Dermis microvascular lymphatic vessel endothelial cell (primary cell): ENCODE measurements at regions not wholly inside any gene's neighbourhood (a gene's known extent, or its start where the extent isn't known, plus 50 kb on each side); places are given as distances from the start of the nearest gene placed in this dataset.
A peak's percentile ranks its signal among the peaks of the same experiment; 100 is the strongest.
"Not testable (repeated sequence)": the region's sequence is repeated elsewhere in the genome, so short reads cannot be mapped to it uniquely, and the experiment has no call there.

Experiments
- DNase-seq, 2 donors: peaks; one replicate each; pipeline versions ENCODE4 v3.0.0 to v3.0.0-alpha.2; 2010; ENCODE audit warnings: low read depth in 2 of 2

DNA sequence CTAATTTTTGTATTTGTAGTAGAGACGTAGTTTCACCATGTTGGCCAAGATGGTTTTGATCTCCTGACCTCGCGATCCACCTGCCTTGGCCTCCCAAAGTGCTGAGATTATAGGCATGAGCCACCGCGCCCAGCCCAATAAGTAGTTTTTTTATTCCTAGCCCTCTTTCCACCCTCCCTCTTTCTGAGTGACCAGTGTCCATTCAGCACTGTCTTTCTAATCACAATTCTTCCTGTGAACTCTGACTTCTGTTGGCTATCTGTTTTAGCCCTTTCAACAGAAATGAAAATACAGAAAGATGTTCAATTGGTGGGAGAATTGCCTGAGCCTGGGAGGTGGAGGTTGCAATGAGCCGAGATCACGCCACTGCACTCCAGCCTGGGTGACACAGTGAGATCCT, 122.3 kb upstream of the LIFR start:
- DNase-seq = not testable (repeated sequence)

DNA sequence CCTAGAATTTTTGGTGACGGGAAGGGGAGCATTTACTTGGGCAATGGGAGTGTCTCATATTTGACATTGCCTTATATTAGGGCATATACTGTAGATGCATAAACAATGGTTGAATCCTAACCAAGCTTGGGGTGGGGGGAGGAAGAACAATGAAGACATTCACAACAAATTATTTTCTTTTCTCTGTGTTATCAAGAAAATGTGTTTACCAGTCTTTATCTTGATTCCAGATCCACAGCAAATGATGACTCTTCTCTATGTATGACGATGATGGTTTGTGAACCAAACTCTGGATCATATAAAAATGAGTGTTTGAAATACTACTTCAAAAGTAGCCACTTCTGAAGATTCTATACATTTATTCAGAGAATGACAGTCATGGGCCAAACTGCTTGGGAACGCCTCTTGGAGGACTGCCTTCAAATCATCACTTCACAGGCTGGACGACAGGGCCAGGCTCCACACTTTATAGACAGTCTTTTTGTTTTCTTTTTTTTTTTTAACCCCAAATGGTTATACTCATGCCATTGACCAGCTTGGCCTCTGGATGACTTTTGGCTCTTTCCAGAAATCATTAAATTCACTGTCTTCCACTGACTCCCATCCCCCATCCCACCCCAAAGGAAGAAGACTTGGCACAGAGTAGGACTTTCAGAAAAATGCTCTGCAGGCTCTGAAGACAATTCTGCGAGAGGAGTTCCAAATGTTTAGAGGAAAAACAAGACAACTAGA, 123.8 kb upstream of the LIFR start:
- DNase-seq = no peak

DNA sequence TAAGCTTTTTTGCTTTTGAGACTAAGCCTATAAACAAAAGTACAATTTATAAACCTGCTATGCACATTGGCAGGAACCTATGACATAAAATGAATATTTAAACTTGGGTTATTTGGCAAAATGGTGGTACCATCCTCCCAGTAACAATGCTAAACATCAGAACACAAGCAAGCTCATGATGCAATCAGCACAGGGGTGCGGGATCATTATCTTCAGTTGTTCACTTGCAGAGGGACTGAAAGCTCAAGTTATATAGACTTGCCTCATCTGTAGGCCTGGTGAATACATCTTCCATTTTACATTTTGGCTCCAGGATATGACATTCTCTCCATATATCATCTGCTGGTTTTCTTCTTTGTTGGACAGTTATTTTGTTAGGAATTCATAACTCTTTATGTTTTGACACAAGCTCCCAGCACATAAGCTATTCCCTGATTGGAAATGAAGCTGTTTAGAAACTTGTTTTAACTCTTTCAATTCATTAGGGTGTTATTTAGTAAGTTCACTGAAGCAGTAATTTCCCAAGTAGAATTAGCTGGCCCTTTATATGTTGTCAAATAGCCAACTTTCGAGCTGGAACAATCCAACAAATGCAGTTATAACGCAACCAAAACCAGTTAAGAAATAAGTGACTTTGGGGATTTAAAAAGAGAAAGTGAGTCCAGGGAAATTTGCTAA, 124.7 kb upstream of the LIFR start:
- DNase-seq = no peak

DNA sequence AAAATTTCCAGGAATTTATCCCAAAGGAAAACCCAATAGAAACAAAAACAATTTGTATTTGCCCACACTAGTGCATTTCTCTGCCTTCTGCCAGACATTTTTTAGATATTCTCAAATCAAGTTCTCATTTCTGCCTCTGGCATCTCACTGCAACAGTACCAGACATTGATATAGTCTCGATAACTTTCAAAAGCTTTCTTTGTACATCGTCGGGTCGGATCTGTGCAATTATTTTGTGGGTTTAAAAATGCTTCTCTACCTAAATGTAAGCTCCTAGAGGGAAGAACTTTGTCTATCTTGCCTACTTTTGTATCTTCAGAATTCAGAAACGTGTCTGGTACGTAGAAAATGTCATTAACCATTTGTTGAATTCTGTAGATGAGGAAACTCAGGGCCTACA, 125.5 kb upstream of the LIFR start:
- DNase-seq = no peak

DNA sequence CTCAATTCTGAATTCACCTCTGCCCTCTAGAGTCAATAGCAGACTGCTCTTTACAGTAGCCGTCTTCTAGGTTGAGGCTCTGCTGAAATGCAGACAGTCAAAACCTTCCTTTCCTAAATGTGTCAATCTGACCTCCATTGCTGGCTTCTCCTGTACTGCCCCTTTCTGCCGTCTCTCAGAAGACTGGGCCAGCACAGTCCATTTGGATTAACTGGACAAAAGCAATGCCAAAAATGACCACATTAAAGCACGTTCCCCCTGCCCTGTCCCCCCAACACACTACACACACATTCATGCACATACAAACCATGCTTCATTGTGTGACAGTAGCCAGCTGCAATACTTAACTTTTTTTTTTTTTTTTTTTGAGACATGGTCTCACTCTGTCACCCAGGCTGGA, 130.2 kb upstream of the LIFR start:
- no peak for DNase-seq

DNA sequence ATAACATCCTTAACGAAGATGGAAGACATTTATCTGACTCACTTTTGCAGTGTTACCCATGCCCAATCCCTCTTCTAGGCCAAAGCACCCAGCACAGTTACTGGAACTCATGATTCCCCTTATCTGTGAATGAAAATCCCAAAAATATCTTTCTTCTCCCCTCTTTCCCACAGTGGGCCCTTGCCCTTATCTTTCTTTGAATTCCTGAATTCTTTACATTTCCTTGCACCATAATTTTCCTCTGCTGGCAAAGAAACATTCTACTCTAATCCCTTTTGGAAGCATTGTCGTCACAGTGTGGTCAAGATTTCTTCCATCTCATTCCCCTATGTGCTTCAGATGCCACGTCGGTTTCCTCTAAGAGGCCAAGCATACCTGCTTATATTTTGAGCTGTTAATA, 135.9 kb upstream of the LIFR start:
- DNase-seq = no peak

DNA sequence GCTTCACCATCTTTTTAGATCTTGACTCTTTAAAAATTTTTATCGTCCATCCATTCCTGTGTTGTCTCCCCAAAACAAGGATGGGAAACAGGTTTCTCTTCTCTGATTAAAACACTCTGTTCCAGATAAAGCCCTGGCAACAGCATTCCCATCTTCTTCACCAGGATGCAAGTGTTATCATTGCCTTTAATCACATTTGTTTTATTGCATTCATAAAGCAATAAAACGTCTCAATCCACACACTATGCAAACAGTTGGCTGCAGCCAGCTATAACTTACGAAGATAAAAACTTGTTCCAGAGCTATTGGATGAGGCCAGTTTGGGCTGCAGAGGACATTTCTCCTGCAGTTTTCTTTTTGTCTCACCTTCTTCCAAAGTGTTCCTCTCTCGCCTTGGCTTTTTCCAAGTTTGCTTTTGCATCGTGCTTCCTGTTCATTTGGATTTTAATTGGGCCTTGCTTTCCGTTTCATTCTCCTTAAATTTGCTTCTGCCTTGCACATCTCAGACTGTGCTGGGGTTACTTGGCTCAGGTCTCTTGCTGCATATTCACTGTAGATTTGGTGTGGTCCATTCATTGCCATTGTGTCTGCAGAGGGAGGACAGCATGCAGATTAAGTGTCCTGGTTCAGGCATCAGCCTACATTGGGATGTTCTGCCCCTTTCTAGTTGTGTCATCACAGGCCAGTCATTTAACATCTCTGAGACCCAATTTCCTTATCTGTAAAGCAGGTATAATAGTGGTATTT, 136.5 kb upstream of the LIFR start:
- DNase-seq = no peak

DNA sequence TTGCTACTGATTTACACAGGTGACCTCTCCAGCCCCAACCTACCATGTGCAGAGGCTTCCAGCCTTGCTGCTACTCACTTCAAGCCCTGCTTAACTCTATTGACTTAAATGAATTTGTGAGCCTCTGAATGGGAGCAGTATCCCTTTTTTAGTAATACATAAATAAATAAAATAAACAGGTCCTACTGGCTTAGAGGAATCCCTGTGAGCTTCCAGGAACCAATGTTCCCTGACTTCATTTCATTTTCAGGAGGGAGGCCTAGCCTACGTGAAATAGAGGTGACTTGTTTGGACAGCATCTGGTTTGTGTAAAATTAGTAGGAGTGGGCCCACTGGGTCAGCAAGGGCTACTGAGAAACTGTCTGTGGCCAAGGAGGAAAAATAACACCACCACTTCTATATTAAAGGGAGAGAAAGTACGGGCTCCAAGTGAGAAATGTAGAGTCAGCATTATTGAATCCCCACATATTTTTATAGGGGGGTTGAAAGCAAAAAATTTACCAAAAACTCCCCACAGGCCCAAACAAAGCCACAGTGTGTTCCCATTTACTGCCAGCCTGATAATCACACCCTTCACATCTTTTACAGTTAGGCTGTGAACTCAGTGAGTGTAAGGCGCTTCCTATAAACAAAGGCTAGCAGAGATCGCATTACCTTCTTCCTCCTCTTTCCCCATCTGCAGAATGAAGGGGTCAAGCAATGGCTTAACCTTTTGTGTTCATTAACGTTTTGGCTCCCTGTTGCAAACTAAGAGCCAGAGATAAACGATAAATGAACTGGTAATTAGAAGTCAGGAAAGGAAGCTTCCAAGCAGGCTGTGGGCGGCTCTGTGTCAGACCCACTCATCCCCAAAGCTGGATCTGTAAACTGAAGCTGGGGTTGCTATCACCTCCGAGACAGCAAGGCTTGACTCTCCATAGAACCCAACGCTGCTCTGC, 138.8 kb upstream of the LIFR start:
- no peak for DNase-seq

DNA sequence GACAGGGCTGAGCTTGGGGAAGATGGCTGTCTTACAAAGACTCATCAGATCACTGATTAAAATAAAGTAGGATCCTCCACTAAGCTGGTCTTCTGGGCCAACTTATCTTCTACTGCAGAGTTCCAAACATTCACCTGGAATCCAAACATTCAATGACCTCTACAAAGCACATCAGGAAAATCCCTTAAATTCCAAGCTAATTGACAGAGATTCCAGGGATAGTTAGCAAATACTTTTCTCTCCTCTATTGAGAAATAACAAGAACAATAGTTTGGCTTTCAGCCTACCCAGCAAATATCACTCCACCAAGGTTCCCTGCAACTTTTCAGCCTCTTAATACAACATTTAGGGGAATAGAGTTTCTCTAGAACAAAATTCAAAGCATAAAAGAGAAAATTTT, 140.6 kb upstream of the LIFR start:
- DNase-seq = peak; percentile 20 to 36

DNA sequence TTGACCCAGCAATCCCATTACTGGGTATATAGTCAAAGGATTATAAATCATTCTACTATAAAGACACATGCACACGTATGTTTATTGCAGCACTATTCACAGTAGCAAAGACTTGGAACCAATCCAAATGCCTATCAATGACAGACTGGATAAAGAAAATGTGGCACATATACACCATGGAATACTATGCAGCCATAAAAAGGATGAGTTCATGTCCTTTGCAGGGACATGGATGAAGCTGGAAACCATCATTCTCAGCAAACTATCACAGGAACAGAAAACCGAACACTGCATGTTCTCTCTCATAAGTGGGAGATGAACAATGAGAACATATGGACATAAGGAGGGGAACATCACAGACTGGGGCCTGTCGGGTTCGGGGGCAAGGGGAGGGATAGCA, 140.3 kb upstream of the OSMR start:
- not testable (repeated sequence) for DNase-seq

DNA sequence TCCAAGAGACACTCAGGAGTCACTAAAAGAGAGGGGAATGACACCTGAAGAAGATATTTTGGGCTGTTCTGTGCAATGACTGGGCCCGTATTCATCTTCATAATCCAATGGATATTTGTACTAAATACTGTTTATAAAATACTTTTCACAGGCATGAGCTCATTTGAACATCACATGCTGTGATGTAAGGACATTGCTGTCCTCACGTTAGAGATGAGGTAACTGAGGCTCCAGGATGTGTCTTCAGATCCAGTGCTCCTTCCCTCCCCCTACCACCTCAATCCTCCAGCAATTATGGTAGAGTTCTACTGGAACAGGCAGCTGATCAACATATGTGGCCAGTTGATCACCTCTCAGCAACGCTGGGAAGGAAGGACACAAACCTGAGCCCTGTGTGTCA, 139.4 kb upstream of the OSMR start:
- DNase-seq = no peak

DNA sequence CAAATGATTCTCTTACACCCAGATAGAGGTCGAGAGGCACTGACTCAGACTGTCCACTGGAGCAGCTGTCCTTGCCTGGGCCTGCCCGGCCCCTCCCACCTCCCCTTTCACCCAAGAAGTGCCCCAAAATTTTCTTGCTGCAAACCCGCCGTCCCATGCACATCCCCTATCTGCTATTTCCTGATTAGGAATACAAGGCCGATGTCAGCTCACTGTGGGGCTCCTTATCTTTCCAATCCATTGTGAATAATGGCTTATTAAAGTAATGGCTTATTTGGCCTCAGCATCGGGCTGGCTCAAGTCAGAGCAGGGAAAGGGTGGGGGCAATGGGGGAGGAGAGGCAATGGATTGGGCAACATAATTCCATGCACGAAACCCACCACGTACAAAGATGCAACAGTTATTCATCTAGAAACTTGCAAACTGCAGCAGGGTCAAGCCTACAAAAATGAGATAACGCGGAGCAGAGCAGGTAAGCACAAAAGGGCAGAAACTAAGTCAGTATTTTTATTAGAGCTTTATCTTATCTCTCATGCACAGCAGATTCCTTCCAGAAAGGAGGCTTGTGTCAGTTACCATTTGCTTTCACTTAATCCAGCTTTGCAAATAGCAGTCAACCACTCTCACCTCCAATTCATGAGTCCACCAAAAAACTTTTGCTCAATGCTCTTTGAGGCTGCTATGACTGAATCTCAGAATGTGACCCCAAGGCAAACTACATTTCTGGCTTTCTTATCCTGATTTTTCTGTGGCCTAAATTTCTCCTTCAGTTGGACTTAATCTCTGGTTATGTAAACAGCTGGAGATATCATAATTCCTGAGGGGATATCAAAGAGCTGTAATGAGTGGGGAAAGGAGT, 138.2 kb upstream of the OSMR start:
- DNase-seq = no peak

DNA sequence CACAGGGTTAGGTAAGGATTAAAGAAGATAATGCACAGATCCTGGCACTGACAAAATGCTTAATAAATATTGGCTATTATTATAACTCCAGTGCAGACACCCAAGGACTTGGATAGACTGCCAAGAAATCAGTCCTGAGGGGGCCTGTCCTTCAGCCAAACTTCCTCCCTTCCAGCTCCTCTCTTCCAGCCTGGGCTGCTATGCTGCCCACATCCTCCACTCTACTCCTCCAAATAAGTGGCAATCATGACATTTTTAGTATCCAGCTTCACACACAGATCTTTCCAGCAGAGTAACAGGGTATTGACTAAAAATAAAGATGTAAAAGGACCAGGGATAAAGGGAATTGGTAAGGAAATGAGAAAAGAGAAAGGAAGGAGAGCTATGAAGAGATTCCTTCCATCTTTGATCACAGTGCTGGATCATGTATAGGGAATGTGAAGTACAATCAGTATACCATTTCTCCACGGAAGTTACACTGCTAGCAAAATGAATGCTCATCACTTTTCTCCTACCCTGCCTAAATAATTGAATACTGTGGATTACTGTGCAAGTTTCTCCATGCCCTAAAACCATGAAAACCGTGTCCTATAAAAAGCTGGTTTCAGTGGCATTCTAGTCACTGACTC, 136.0 kb upstream of the OSMR start:
- no peak for DNase-seq

DNA sequence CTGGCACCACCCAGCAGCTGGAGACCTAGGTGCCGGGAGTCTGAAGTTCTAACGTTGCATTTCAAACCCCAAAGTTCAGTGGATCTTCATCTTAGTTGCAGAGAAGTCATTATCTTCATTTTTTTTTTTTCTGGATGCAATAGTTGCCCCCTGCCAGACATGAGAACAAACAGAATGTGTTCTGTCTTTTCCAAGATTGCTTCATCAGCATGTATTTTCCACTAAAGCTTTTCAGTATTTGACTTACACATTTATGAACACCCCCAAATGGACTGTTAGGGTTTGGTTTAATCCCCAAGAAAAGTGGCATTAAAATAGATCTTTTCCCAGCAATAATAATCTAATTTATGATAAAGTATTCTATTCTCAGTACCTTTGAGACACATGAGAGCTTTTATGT, 135.2 kb upstream of the OSMR start:
- DNase-seq = no peak

DNA sequence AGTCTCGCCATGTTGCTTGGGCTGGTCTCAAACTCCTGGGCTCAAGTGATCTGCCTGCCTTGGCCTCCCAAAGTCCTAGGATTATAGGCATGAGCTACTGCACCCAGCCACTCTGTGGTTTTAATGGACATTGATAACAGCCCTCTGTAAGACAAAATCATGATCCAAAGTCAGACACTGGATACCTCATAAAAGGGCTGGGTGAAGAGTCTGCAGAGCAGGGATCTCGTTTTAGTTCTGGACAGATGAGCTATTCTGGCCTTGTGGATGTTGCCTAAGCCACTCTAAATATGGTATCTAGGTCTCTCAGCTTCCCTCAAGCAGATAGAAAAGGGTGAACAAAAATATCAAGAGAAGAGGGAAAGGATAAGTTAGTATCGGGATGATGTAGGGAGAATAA, 133.4 kb upstream of the OSMR start:
- DNase-seq = no peak

DNA sequence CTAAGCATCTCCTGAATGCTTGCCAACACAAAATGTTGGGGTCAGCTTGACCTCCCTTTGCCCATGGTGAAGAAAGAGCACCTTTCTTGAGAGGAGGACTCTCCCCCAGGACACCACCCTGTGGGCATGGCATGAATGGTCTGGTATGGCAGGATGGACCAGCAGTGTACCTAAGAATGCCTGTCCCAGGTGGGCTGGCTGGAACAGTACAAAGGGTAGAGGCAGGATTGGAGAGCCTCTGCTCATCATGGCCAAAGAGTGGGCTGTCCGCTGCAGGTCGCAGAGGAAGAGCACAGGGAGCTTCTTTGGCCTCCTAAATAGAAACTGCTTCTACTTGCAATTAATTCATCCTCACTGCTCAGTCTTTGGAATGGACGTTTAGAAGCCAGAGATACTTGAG, 131.6 kb upstream of the OSMR start:
- DNase-seq = no peak

DNA sequence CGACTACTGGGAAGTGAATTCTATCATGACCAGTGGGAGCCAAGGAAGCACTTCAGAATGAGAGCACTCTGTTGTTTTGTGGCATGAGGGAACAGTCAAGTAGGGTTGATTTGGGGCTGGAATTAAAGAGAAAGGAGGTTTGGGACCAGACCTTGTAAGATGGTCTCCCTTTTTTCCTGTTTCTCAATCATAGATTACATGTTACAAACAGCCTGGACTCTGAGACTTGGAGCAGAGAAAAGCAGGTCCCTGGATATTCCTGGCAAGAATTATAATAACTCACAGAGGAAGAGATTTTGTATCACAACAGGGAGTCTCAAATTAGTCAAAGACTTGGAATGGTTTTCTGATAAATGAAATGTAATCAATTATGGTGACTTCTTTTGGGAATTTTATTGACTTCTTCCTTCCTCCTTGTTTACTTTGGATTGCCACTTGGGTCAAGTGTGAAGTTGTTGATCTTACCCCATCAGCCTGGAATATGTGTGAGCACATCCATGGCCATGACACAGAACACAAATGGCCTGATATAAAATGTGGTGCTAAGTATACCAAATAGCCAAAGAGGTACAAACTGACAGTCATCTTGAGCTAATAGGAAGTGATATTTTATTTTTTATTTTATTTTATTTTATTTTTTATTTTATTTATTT, 131.0 kb upstream of the OSMR start:
- DNase-seq = no peak

DNA sequence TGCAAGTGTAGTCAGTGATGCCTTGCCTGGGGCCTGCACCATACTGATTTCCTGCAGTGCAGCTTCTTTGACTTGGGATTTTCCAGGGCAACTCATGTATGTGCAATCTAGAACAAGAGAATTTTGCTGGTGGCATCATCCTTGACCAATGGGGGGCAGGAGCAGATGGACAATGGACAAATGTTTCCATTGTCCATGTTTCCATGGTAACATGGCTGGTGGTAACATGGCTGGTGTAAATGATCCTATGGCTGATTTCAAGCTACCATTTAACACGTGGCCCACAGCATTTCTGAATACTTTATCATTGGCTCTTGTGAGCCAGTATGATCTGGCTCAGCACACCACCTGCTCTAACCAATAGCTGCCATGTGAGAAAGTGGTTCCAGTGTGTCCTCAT, 130.1 kb upstream of the OSMR start:
- peak; percentile 69 to 75 for DNase-seq

DNA sequence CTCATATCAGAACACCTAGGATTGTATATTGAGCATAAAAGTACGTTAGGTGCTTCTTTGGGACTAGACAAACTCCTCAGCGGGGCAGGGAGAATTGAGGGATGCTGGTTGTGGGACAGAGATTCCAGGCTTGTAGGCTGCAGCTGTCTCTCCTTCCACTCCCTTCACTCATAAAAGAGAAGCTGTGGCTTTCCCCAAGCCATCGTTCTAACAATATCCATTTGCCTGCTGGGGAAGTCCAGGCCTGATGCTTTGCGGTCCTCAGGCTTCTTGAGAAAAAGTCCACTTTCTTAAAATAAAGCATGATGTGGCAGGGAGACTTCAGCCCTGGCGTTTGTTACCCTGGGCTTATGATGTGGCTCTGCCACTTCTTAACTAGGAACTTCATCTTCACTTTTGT, 129.3 kb upstream of the OSMR start:
- no peak for DNase-seq
